ENCODE measurements at regions not wholly inside any gene's neighbourhood (a gene's known extent, or its start where the extent isn't known, plus 50 kb on each side); places are given as distances from the start of the nearest gene placed in this dataset.
A peak's percentile ranks its signal among the peaks of the same experiment; 100 is the strongest.

DNA sequence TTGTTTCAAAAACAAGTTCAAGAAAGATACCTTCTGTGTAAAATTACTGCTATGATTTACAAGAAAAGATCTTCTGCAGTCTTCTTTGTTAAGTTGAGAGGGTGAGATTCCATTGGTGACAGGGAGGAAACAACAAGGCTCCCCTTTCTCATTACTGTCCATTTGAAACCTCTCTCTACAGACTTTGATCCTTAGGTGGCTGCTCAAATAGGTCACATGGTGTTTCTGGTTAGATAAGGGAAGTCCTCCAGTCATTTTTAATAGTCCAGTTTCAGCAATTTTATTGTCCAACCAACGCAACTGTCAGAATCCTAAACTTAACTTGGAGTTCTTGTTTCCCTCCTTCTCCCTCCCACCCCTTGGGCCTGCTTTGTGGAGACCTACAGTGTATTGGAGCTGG lies 390.4 kb downstream of the EFNB2 start:
- Histone ChIP-seq H4K20me1 (replicated peaks in 1 of 2; ENCODE audit: control insufficient read depth in 1 of 2, insufficient read depth in 2 of 2, low read length in 2 of 2) (no peaks in the 10 kb centered on the region), H3K27me3 (replicated peaks in 1 of 4; ENCODE audit: control insufficient read depth in 3 of 4, extremely low read depth in 1 of 4, insufficient read depth in 3 of 4, low read length in 3 of 4) (no peaks in the 10 kb centered on the region), H3K79me1 (ENCODE audit: low read depth, low read length) (no peaks in the 10 kb centered on the region; the same call in 1 of the 2 replicates), H3K4me2 (ENCODE audit: insufficient read depth in 1 of 2, low read depth in 2 of 2, low read length in 2 of 2) (0 out of 4 replicates have a peak overlapping the region, but pooled peaks of 1 of the 2 experiments have one; percentile 16), H2BK5ac (ENCODE audit: low read depth, low read length) (no peak overlapping the region), H3K27ac (ENCODE audit: low read depth, low read length) (no peak overlapping the region), H2BK20ac (ENCODE audit: low read length) (peak overlapping the region; percentile 96; the same call in 1 of the 2 replicates), H3K14ac (ENCODE audit: insufficient read length) (no peak overlapping the region), H4K91ac (replicated peaks; ENCODE audit: insufficient read length, low read length) (peak overlapping the region; percentile 1), H3K23me2 (ENCODE audit: low read depth, low read length) (no peaks in the 10 kb centered on the region), H2AK5ac (ENCODE audit: low read depth, low read length) (peak overlapping the region; percentile 32; the same call in 1 of the 2 replicates), H3K4me1 (replicated peaks in 1 of 4; ENCODE audit: control insufficient read depth in 3 of 4, insufficient read depth in 4 of 4, low read length in 3 of 4) (peaks cover 0 to 9% (median 2%) of the 10 kb centered on the region in 4 experiments; a peak in 2 of 7 replicates), H3K4me3 (ENCODE audit: extremely low read depth in 1 of 4, insufficient read depth in 2 of 4, low read depth in 3 of 4, low read length in 4 of 4) (no peak overlapping the region; a peak in 2 of 8 replicates), H2BK12ac (ENCODE audit: low read depth, low read length) (peak overlapping the region; percentile 73; the same call in 1 of the 2 replicates), H2BK120ac (replicated peaks; ENCODE audit: low read depth, low read length) (no peak overlapping the region), H3K18ac (ENCODE audit: extremely low read depth, low read length) (no peak overlapping the region), H3K56ac (replicated peaks; ENCODE audit: insufficient read length, low read depth, low read length) (no peak overlapping the region), H3K9ac (replicated peaks in 1 of 4; ENCODE audit: extremely low read depth in 1 of 4, low read depth in 3 of 4, low read length in 3 of 4) (no peak overlapping the region), H3K79me2 (ENCODE audit: control insufficient read depth in 1 of 2, insufficient read depth in 2 of 2, low read length in 2 of 2) (no peaks in the 10 kb centered on the region), H3K4ac (replicated peaks; ENCODE audit: insufficient read length, low read depth, low read length) (no peak overlapping the region), H2AFZ (ENCODE audit: low read length) (no peak overlapping the region), H4K5ac (ENCODE audit: insufficient read length, low read depth, low read length) (no peak overlapping the region), H3K23ac (ENCODE audit: insufficient read length) (no peak overlapping the region), H4K8ac (ENCODE audit: extremely low read depth, insufficient read depth, low read length) (no peak overlapping the region), H2BK15ac (ENCODE audit: low read length) (no peak overlapping the region), H3K9me3 (ENCODE audit: insufficient read depth in 2 of 2, low read depth in 1 of 2, low read length in 1 of 2) (no peaks in the 10 kb centered on the region), H3K36me3 (ENCODE audit: control insufficient read depth in 2 of 4, insufficient read depth in 4 of 4, low read length in 3 of 4) (no peaks in the 10 kb centered on the region)
- ChIA-PET POLR2A (ENCODE audit: partially characterized antibody) (no interaction called here), CTCF (ENCODE audit: partially characterized antibody) (interaction anchor here (1.3 to 1.5 kb wide), 3 partner anchors 60 to 387 kb away, joined by 3 read pairs; no protein-coding TSS in a partner anchor)
- FAIRE-seq (no peak), DNase-seq (ENCODE audit: low read depth in 1 of 2, low spot score in 2 of 2) (no peak)
- 71% methylated on average over 1 of the region's 1 CpG; no CpG with 5 or more reads in 1 of the 2 experiments for WGBS, 2 experiments (ENCODE audit: extremely low coverage in 1 of 2, insufficient coverage in 1 of 2, insufficient read length in 1 of 2, insufficient replicate concordance in 2 of 2, low coverage in 1 of 2, low lambda C conversion rate in 2 of 2, missing lambda C conversion rate in 1 of 2)
- TF ChIP-seq JUN (IDR thresholded peaks at IDR 0.05; ENCODE audit: low read depth, low read length), result no peak
- TF ChIP-seq SRF (IDR thresholded peaks at IDR 0.05; ENCODE audit: low read depth, low read length), result no peak
- no peak for TF ChIP-seq CHD1 (IDR thresholded peaks at IDR 0.05; ENCODE audit: low read depth, low read length)
- no peak for TF ChIP-seq RNF2 (IDR thresholded peaks at IDR 0.05; ENCODE audit: borderline replicate concordance, low read depth, low read length, missing control alignments, poor library complexity, severe bottlenecking)
- no peak for TF ChIP-seq SUZ12 (IDR thresholded peaks at IDR 0.05; ENCODE audit: low read length)
- TF ChIP-seq TBP (IDR thresholded peaks at IDR 0.05; ENCODE audit: low read depth, low read length), result no peak
- TF ChIP-seq SP2 (IDR thresholded peaks at IDR 0.05; ENCODE audit: low read length), result no peak
- no peak for TF ChIP-seq KDM4A (IDR thresholded peaks at IDR 0.05; ENCODE audit: low read depth, low read length, severe bottlenecking)
- TF ChIP-seq POLR2AphosphoS5 (IDR thresholded peaks at IDR 0.05; ENCODE audit: low read depth, low read length), result no peak
- no peak for TF ChIP-seq SP4 (IDR thresholded peaks at IDR 0.05; ENCODE audit: low read length)
- TF ChIP-seq JUND (IDR thresholded peaks at IDR 0.05; ENCODE audit: low read length), result no peak
- TF ChIP-seq NANOG (IDR thresholded peaks at IDR 0.05; ENCODE audit: insufficient read depth, low read depth, low read length, poor library complexity, severe bottlenecking), result no peak
- no peak for TF ChIP-seq RBBP5 (IDR thresholded peaks at IDR 0.05; ENCODE audit: borderline replicate concordance, low read depth, low read length)
